ENCODE measurements at regions not wholly inside any gene's neighbourhood (a gene's known extent, or its start where the extent isn't known, plus 50 kb on each side); places are given as distances from the start of the nearest gene placed in this dataset.

GRCh38 chr2:72006188-72006736, 141.4 kb downstream of the CYP26B1 start:
- TF ChIP-seq POLR2A (IDR thresholded peaks at IDR 0.05; ENCODE audit: low read depth, low read length): no peak
- no peak for TF ChIP-seq TAF1 (IDR thresholded peaks at IDR 0.05; ENCODE audit: borderline replicate concordance, low read depth, low read length)
